Stimulated activated CD4-positive, alpha-beta T cell treated with anti-CD3 and anti-CD28 coated beads, Interleukin-15, amount 100 ng/mL, for 48 hours (primary cell): ENCODE measurements at regions not wholly inside any gene's neighbourhood (a gene's known extent, or its start where the extent isn't known, plus 50 kb on each side); places are given as distances from the start of the nearest gene placed in this dataset.

Experiments
- DNase-seq, 2 donors: peaks; one replicate each; pipeline ENCODE4 v3.0.0-alpha.2; 2020; ENCODE audit warnings: low read depth in 2 of 2

DNA sequence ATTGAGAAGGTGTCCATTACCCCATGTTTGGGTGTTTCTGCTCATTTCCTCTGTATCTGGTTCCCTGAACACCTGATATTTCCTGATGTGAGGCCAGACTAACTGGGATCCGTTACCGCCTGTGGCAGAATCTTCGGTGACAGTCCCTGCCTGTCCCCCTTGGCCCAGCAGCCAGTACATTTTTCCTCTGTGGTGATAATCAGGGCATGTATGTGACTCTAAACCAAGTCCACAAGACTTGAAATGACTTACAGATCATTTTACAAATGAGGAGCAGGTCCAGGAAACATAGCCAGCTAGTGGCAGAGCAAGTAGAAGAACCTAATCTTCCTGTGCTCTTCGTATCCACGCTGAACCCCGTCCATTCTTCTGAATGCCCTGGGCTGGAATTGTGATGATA lies 143.5 kb upstream of the IPO9 start:
- no peak for DNase-seq

DNA sequence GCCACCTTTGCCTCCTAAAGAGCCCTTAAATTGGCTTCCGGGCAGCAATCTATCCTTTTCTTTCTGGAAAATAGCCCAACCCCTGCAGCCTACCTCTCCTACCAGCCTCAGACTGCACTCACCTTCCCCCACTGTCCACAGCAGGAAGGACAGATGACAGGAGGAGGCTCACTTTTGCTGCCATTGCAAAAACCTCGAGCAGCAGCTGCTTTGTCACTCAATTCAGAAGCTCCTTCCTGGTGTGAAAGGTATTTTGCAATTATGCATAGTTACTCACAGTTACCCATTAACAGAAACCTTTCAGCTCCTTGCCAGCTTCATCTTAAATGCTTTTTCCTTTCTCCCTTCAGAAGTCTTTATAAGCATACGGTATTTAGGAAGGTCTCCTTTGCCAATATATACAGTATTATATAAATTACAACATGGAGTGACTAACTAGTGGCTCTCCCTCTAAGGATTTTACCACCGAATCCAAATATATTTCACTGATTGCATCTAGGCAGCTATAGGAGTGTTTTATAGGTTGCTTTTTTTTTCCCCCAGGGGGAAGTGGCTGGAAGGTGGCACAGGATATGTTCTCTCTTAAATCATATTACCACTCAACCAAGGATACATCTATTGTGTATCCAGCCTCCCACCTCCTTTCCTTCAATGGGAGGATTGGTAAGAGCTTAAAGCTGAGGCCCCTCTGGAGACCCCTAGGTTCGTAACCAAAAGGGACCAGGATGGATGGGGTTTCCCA lies 142.1 kb upstream of the IPO9 start:
- no peak for DNase-seq

DNA sequence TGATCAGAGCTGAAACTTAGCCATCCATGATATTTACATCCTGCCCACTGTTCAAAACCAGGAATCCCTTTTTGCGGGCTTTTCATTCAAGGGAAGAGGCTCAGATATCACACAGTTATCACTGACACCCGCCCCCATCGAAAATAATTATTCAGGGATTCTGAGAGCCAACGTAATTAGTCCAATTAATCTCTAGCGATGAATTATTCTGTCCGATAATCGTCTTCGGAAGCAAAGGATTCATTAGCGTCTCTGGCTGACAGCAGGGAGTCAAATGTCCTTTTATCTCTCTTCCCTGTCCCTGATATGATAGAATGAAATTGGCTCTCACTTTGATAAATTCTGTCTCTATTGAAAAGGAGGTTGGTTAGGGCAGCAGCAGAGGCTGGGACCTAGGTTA lies 140.4 kb upstream of the IPO9 start:
- DNase-seq: no peak

DNA sequence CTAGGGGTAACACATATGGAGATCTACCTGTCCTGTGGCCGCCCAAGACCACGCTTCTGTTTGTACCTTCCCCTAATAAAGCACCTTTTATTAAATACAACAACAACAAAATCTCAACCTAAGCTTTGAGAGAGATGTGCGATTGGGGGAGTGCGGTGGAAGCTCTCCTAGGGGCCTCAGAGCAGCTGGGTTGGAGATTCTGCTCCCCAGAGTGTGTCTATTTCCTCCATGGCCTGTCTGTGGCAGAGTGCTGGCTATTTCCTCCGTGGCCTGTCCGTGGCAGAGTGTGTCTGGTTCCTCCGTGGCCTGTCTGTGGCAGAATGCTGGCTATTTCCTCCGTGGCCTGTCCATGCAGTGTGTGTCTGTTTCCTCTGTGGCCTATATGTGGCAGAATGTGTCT lies 139.3 kb upstream of the IPO9 start:
- DNase-seq: no peak

DNA sequence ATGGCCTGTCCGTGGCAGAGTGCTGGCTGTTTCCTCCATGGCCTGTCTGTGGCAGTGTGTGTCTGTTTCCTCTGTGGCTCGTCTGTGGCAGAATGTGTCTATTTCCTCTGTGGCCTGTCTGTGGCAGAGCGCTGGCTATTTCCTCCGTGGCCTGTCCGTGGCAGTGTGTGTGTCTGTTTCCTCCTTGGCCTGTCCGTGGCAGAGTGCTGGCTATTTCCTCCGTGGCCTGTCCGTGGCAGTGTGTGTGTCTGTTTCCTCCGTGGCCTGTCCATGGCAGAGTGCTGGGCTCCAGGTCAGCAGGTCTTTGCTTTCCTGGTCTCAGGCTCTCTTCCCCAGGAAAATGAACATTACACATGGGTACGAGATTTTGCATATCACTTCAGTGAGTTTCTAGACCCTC lies 138.4 kb upstream of the IPO9 start:
- DNase-seq: no peak

DNA sequence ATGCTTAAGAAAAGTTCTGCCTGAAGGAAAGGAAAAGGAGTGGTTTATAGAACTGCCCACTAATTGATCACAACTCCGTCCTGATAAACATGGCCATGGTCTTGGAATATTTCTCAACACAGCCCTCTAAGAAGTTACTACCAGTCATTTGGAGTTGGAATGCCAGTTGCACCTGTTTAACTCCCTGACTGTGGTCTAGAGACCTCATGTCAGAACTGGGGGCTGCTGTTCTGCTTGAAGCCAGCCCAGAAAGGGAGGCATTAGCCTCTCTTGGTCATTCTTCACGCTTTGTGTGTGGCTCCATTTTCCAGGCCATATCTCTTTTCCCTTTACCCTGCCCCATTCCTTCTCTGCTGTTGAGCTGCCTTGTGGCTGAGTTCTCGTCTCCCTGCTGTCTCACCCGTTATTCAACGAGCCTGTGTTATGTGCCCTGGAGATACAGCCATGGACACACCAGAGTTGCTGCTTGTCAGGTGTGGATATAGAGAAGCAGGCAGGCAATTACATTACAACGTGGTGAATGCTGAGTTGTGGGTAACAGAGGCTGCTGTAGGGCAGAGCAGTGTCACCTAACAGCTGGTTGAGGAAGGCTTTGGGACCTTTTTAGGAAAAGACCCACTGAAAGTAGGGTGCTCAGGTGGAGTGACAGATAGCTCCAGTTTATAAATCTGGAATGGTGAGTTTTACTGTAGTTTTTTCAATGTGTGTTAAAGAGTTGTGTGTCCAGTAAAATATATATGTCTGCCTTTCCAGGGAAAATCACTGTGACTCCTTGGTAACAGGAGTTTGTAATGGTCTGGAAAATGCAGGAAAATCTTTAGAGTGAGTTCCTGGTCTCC lies 137.0 kb upstream of the IPO9 start:
- no peak for DNase-seq

DNA sequence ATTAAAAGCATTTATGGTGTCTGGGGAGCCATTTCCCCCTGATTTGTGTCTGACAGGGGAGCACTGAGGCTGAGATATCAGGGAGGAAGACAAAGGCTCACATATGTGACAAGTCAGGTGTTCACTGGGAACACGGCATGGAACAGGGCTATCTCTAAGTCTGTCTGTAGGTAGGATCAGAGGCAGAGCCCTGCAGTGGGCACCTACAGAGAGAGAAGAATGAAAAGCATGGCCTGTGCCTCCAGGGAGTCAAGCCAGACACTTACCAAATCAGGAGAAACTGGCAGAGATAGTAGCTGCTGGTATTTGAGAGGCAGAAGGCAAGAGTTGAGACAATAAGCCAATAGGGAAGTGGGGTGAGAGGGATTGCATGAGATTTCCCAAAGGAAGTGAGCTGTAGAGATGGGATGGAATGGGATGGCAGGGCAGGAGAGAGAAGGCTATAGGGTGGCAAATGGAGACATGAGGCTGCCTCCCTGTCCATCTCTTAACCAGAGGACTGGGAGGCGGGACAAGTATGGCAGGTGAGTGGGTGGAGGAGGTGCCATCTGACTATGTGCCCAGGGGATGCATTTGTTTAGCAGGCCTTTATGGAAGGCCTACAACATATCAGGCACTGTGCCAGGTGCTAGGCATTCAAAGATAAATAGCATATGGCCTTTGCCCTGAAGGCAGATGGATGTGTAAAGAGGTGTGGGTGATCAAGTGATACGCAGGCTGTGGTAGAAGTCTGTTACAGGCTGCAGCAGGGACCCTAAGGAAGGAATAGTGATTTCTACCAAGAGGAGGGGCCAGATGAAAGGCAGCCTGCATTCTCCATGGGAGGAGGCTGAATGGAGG lies 136.2 kb upstream of the IPO9 start:
- DNase-seq: no peak

DNA sequence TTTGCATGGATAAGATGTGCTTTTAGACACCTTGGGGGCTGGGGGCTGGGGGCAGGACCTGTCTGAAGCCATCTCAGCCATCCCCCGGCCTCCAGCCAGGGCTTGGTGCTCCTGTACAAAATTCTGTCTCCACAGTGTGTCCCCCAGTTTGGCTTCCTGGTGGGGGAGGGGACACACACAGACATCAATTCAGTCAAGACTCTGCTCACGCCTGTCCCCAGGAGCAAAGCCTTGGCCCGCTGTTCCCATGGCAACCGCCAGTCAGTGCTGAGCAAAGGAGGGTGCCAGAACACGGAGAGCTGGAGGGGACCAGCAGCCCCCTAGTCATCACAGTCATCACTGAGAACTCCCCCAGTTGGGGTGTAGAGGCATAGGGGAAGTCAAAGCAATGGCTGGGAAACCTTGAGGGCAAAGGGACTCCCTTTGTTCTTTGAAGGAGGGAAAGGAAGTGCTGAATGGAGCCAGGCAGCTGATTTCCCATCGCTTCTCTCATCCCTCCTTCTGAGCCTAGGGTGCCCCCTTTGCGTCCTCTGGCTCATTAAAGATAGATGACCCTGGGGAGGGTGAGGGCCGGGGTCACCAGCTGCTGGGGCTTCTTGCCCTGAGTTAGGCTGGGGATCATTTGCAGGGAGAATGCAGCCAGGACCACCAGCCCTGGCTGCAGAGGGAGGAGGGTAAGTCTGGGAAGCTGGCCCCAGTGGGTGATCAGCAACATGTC lies 134.9 kb upstream of the IPO9 start:
- no peak for DNase-seq

DNA sequence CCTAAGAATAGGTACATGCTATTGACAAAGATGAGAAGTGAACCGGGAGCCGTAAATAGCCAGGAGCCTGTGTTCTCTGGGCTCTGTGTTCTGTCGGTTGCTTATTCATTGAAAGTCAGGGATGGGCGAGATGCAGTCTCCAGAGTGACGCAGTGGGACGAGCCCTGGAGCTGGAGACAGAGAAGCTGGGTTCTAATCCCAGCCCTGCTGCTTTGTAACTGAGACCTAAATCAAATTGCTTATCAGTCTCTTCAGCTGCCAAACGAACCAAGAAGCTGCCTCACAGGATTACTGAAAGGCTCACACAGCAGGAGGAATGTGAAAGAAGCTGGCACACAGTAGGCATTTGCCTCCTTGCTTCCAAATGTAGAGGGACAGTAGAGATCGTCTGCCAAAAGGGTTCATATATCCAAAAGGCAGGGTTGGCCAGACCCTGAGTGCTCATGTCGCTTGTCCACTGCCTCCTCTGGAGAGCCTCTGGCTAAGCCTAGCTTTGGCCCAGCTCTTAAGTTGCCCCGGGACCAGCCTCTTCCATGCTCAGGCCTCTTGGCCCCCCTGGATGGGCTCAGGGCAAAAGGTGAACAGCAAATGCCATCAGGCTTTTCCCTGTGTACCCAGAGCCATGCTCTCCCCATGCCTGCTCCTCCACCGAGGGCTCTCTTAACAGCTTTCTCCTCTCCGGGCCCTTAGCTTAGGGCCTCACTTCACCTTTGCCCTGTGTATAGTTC lies 134.2 kb upstream of the IPO9 start:
- DNase-seq: no peak

DNA sequence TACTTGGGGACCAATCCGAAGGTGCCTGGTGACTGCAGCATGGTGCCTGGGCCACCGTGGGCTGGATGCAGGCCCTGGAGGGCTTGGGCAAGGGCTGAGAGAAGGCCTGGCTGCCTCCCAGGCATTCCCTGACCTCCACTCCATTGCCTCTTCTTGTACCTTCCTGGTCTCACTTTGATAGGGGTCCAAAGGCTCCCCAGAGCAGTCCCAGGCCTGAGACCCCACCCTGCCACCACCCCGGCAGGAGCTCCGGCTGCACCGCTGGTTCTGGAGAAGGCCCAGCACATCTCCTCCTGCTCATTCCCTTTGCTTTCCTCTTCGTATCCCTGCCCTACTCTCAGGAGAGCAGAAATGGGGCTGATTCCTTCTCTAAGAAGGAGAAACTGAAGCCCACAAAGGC lies 133.3 kb upstream of the IPO9 start:
- no peak for DNase-seq

DNA sequence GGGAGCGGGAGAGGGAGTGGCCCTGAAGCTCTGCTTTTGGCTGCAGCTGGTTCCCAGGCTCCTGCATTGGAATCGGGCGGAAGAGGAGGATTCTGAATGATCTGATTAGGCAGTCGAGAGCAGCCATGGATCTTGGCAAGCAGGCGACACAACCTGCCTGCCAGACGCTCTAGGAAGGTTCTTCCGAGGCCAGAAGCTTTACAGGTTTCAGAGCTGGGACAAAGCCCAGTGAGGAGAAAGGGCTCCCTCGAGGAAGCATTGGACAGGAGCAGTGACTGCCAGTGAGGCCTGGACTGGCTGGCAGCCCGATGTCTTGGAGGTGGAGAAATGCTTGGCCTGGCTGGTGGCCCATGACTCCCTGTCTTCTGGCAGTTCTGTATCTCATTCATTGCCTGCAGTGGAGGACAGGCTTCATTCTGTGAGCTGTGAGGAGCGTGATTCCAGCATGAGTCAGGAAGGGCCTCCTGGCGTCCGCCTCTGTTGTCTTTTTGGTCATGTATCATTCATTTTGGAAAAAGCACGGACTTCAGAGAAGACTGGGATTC lies 132.7 kb upstream of the IPO9 start:
- DNase-seq: no peak

DNA sequence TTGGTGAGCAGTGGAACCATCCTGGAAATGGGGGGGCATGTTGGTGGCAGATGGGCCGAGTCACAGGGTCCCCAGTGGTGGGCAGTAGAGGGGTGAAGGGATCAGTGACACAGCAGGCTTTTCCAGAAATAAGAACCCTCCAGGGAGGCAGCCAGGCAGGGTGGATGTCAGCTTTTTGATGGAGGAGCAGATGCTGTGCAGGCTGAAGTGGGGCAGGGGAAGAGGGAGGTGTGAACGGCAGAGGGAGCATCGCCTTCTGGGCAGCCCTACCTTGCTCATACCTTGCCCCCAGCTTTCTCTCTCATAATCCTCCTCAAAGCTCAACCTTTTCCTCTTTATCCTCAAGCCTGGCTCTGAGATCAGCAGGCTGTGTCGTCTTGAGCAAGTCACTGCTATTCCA lies 131.8 kb upstream of the IPO9 start:
- no peak for DNase-seq

DNA sequence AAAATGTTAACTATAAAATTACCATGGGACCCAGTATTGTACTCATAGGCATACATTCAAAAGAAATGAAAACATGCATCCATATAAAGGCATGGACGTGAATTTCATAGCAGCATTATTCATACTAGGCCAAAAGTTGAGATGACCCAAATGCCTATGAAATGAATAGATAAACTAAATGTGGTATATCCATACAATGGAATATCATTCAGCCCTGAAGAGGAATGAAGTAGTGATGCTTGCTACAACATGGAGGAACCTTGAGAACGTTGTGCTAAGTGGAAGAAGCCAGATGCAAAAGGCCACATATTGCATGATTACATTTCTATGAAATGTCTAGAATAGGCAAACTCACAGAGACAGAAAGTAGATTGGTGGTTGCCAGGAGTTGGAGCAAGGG lies 127.1 kb upstream of the IPO9 start:
- DNase-seq: no peak

DNA sequence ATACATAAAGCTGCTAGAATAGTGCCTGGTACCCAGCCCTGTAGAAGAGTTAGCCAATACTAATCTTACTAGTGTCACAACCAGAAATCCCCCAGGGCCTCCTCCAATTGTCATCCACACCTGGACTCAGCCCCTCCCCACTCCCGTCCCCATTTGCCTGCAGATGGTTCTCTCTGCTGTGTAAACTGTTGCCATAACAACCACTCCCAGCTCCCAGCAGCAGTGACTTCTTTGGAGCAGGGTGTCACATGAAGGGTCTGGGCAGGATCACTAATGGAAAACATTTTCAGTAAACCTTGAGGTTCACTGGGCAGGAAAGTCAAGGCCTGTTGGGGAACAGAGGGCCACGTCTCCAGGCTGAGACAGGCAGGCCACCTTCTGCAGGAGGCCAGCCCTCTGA lies 126.0 kb upstream of the IPO9 start:
- no peak for DNase-seq

DNA sequence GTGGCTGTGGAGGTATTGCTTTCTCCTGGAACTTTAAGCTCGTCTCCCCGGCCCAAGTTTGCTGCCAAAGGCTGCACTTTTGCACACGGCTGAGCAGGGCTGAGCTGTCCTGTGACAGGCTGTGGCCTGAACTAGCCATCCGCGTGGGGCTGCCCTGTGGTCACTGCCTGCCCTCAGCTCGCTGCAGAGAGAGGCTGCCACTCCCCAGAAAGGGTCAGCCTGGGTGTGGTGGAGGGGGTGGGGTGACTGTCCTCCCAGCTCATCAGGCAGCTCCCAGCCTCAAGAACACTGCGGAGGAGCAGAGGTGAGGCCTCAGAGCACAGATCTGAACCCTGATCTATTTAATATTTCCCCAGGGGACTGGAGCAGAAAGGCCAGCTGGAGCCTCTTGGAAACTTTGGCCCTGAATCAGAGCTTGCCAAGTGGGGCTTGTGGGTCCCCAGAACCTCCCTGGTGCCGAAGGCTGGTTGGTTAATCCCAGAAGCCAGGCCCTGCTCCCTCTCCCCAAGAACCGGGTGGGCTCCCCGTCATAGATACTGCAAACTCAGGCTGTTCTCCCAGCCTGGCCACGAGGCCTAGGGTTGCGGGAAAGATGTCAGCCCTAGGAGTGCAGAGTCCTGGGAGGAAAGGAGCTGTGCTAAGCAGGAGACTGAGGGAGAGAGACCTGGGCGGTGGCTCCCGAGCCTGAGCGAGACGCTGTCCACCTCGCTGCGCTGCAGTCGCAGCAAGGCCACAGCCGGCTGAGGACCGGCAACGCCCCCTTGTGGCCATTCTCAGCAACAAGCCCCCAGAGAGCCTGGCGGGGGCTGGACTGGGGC lies 125.1 kb upstream of the IPO9 start:
- DNase-seq: peak; percentile 30 to 65

DNA sequence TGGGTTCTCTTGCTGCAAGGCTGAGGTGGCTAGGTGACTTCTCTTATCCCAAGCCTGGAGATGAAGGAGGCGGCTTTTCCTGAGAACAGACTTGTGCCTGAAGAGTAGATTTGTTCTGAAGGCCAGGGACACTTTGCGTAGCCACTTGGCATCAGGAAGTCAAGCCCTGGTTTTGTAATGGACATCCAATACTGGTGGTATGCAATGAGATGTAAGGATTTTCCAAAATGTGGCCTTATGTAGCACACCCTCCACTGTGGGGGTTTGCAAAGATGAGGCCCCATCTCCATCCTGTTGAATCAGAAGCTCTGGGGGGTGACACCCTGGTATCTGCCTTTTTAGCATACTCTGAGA lies 124.5 kb upstream of the IPO9 start:
- DNase-seq: no peak

DNA sequence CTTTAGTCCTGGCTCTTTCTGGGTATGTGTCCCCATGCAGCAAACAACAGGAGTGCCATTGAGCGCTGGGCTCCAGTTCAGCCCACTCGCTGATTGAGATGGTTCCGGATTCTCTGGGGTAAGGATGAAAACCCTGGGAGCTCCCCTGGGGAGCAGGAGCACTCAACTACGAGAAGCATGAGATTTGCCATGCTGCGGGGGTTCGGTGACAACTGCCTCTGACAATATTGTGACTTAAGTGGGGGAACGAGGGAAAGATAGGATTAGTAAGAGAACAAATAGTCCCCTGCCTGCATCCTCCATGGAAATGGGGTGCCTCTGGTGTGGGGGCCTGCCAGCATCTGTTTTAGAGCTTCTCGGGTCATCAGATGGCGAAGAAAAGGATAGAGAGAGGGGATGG lies 123.6 kb upstream of the IPO9 start:
- DNase-seq: no peak

DNA sequence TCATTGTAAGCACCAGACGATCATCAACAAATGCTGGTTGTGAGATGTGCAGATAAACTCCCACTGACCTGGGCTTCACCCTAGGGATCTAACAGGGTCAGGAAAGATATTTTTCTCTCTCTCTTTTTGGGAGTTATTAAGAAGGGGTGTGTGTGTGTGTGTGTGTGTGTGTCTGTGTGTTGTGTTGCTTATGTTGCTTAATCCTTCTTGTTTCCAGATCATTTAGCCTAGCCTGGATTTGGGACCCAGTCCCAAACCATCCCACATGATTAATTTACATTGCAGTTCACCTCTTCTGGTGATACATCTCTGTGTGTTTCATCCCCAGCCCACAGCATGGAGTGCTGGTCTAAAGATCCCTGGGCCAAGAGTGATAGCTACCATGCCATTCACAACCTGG lies 122.8 kb upstream of the IPO9 start:
- no peak for DNase-seq

DNA sequence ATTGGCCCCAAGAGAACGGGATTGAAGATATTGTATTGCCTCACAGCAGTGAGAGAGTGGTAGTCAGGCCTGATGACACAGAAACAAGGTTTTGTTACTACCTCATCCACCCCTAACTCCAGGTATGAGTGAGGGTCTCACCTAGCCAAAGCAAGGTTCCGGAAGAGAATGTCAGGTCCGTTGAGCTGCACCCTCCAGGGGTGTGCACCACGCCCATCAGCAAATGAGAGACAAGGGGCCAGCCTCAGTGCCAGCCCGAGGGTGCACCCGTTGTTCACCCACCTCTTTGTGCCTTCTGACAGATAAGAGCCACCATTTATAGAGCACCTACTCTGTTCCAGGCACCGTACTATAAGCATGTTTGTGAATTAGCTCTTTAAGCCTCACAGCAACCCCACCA lies 121.9 kb upstream of the IPO9 start:
- DNase-seq: no peak

DNA sequence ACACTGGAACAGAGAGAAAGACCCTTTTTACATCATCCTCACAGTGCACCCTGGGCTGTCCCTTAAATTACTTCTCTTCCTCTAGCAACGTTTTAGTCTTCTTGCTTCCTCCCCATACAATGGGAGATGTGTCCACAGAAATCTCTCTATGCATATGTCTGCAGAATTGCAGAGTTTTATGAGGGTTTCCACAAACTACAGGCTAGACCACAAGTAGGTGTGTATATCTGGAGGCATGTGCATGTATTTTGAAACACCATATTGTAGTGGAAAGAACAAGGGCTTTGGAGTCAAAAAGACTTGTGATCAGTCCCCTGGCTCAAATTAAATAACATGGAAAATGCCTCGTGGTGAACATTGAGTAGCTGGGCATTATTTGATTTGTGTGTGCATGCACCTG lies 121.3 kb upstream of the IPO9 start:
- DNase-seq: no peak
